ENCODE measurements at regions not wholly inside any gene's neighbourhood (a gene's known extent, or its start where the extent isn't known, plus 50 kb on each side); places are given as distances from the start of the nearest gene placed in this dataset.
"Not testable (repeated sequence)": the region's sequence is repeated elsewhere in the genome, so short reads cannot be mapped to it uniquely, and the experiment has no call there.

DNA sequence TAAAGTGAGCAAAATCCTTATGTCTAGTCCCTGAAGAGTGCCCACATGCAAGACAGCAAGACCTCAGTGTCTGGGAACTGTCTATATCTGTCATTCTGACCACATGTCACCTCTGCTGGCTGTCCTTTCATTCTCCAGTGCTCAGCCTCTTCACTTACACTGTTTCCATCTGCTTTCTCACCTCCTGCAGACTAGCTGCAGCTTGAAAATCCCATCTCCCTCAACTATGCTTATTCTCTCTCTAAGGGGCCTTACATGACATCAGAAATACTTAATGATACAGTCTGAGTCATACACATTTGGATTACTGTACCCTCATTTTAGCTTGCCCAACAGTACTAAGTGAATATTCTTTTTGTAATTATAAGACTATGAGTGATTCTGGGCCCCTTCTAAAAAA is 587.8 kb downstream of the EPM2A start:
- H3K9me3 ChIP-seq (ENCODE audit: insufficient read depth, low read depth, low read length): no peaks in the 10 kb centered on the region
- no peak overlapping the region for H3K9ac ChIP-seq (ENCODE audit: low read depth, low read length)
- no peak overlapping the region for H3K4me3 ChIP-seq (ENCODE audit: low read length)
- H3K4me1 ChIP-seq (ENCODE audit: insufficient read depth, low read length): peaks cover 3% of the 10 kb centered on the region; the same call in 1 of the 2 replicates
- no peak overlapping the region for H3K27ac ChIP-seq (ENCODE audit: low read length)
- H3K27me3 ChIP-seq (ENCODE audit: insufficient read depth, low read length): no peaks in the 10 kb centered on the region
- H3K36me3 ChIP-seq (ENCODE audit: insufficient read depth, low read depth, low read length): no peaks in the 10 kb centered on the region

DNA sequence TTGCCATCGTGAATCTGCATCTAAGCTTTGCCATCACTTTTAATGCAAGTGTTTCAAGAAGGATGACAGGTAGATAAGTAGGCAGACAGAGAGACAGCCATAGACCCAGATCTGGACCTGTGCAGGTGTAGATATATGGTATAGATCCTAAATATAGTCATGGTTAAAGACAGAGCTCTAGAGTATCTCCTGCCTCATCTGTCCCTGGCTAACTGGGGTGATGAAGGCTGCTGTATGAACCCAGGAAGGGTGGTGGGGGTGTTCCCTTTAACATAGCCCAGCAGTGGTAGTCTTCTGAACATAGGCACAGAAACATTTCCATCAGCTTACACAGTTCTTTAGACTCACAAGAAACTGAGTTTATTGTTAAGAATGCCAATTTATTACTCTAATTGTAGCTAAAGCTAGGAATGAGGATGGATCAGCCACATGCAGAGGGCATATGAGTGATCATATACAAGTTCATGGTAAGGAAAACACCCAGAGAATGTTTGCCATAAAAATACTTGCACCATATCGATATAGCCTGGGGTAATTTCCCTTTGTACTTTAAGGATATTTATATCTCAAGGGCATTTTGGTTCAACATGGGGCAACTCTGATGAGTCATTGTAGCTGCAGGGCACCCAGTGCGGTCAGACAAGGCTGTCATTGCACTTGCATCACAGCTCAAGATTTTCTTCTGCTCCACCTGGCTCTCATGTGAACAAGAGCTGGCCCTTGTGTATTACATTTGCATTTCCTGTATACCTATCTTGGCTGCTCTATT is 587.2 kb downstream of the EPM2A start:
- Histone ChIP-seq H3K9ac (ENCODE audit: low read depth, low read length) (no peak overlapping the region), H3K4me3 (ENCODE audit: low read length) (no peak overlapping the region), H3K9me3 (ENCODE audit: insufficient read depth, low read depth, low read length) (no peaks in the 10 kb centered on the region), H3K27me3 (ENCODE audit: insufficient read depth, low read length) (no peaks in the 10 kb centered on the region), H3K27ac (ENCODE audit: low read length) (no peak overlapping the region), H3K4me1 (ENCODE audit: insufficient read depth, low read length) (peaks cover 3% of the 10 kb centered on the region; the same call in 1 of the 2 replicates), H3K36me3 (ENCODE audit: insufficient read depth, low read depth, low read length) (no peaks in the 10 kb centered on the region)

DNA sequence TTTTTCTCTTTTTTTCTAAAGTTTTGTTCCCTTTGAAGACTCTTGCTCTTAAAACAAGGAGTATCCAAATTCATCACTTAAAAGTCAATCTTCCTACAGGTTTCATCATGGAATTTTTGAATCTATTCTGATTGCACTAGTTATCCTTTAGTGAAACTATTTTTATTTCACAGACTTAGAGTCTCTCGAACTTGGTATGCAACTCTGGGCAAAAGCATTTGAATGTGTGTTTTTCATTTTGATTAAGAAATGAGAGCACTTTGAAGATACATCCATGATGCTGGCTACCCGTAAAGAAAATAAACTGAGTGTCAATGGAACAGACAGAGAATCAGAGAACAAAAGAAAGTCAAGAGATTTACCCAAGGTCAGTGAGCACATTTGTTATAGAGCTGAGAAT is 586.5 kb downstream of the EPM2A start:
- no peaks in the 10 kb centered on the region for H3K36me3 ChIP-seq (ENCODE audit: insufficient read depth, low read depth, low read length)
- H3K27ac ChIP-seq (ENCODE audit: low read length): no peak overlapping the region
- no peaks in the 10 kb centered on the region for H3K27me3 ChIP-seq (ENCODE audit: insufficient read depth, low read length)
- H3K4me1 ChIP-seq (ENCODE audit: insufficient read depth, low read length): peaks cover 3% of the 10 kb centered on the region; the same call in 1 of the 2 replicates
- H3K4me3 ChIP-seq (ENCODE audit: low read length): no peak overlapping the region
- no peak overlapping the region for H3K9ac ChIP-seq (ENCODE audit: low read depth, low read length)
- no peaks in the 10 kb centered on the region for H3K9me3 ChIP-seq (ENCODE audit: insufficient read depth, low read depth, low read length)

DNA sequence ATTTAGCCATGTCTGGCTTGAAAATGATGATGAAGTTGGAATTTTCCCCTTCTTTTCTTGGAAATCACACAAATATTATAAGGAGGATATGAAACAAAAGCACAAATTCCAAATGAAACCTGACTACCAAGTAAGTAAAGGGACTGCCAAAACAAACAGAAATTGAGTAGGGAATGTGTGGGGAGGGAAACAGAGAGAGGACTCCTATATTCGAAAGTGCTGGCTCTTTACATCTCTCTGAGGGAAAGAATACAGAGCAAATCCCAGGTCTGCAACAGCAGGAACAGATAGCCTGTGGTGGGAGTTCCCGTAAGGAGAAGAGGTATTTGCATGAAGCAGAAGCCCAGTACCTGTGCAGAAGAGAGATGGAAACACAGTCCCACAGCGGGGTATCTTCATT is 583.7 kb downstream of the EPM2A start:
- H3K27me3 ChIP-seq (ENCODE audit: insufficient read depth, low read length): no peaks in the 10 kb centered on the region
- peaks cover 3% of the 10 kb centered on the region; the same call in 1 of the 2 replicates for H3K4me1 ChIP-seq (ENCODE audit: insufficient read depth, low read length)
- H3K9ac ChIP-seq (ENCODE audit: low read depth, low read length): no peak overlapping the region
- no peaks in the 10 kb centered on the region for H3K36me3 ChIP-seq (ENCODE audit: insufficient read depth, low read depth, low read length)
- H3K9me3 ChIP-seq (ENCODE audit: insufficient read depth, low read depth, low read length): no peaks in the 10 kb centered on the region
- no peak overlapping the region for H3K27ac ChIP-seq (ENCODE audit: low read length)
- H3K4me3 ChIP-seq (ENCODE audit: low read length): no peak overlapping the region

DNA sequence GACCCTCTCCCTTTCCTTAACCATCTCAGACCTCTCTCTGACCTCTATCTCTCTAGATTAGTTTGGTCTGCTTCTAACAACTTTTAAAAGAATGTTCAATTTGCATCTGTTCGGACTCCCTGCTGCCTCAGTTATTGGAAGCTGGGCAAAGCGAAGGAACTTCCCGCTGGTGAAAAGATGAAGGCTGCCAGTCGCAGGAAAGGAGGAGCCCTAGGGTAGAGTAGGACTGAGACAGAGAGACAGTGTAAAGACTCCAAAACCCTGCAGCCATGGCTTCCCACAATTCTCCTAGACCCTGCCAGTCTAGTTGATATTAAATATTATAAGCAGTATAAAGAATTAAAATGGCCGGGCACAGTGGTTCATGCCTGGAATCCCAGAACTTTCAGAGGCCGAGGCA is 581.8 kb downstream of the EPM2A start:
- peaks cover 3% of the 10 kb centered on the region; the same call in 1 of the 2 replicates for H3K4me1 ChIP-seq (ENCODE audit: insufficient read depth, low read length)

DNA sequence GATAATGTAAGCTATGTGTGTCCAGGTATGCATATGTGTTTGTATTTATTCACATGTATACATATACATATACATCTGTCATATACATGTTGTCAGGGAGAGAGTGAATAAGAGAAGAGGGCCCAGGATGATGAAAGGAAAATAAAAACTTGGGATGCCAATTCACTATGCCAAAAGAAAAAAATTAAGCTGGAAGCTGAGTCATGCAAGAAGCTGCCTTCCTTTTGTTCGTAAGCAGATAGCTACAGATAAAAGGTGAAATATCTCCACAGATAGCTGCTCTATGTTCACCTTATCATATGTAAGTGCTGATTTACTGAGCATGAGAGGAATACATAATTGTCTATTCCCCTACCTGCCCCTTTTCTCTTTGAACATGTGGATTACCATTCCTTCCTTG is 579.9 kb downstream of the EPM2A start:
- no peaks in the 10 kb centered on the region for H3K27me3 ChIP-seq (ENCODE audit: insufficient read depth, low read length)

More for the DNA sequence above, 581.8 kb downstream of the EPM2A start:
- no peak overlapping the region for H3K4me3 ChIP-seq (ENCODE audit: low read length)
- H3K9me3 ChIP-seq (ENCODE audit: insufficient read depth, low read depth, low read length): peaks cover 3% of the 10 kb centered on the region
- H3K27ac ChIP-seq (ENCODE audit: low read length): no peak overlapping the region
- H3K27me3 ChIP-seq (ENCODE audit: insufficient read depth, low read length): no peaks in the 10 kb centered on the region
- no peaks in the 10 kb centered on the region for H3K36me3 ChIP-seq (ENCODE audit: insufficient read depth, low read depth, low read length)
- no peak overlapping the region for H3K9ac ChIP-seq (ENCODE audit: low read depth, low read length)

DNA sequence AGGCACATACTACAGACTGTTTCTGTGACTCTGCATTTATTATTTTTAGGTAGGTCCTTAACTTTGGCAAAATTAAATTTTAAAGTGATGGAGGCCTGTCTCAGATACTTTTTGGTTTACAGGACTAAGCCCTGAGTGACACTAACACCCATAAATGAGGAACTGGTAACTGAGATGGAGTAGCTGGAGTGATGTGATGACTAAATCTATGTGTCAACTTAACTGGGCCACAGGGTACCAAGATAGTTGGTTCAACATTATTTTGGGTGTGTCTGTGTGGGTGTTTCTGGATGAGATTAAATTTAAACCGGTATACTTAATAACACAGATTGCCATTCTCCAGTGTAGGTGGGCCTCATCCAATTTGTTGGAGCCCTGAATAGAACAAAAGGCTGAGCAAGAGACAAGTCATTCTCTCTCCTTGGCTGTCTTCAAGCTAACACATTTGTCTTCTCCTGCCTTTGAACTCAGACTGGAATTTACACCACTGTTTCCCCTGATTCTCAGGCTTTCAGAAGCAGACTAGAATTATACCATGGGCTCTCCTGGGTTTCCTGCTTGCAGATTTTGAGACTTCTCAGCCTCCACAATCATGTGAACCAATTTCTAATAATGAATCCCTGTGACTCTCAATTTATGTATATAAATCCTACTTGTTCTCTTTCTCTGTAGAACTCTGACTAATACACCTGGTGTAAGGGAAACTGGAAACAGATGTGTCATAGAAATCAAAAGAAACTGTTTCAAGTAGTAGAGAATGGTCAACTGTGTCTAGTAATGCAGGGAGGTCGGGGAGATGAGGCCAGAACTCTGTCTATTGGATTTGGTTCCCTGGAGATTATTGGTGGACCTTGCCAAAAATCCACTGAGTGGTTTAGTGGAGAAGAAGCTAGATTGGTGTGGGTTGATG is 579.2 kb downstream of the EPM2A start:
- no peaks in the 10 kb centered on the region for H3K36me3 ChIP-seq (ENCODE audit: insufficient read depth, low read depth, low read length)
- H3K27ac ChIP-seq (ENCODE audit: low read length): no peak overlapping the region
- peaks cover 20% of the 10 kb centered on the region for H3K9me3 ChIP-seq (ENCODE audit: insufficient read depth, low read depth, low read length)
- H3K9ac ChIP-seq (ENCODE audit: low read depth, low read length): no peak overlapping the region
- no peaks in the 10 kb centered on the region for H3K27me3 ChIP-seq (ENCODE audit: insufficient read depth, low read length)
- H3K4me1 ChIP-seq (ENCODE audit: insufficient read depth, low read length): no peaks in the 10 kb centered on the region; the same call in 1 of the 2 replicates
- no peak overlapping the region for H3K4me3 ChIP-seq (ENCODE audit: low read length)

More for the DNA sequence above, 579.9 kb downstream of the EPM2A start:
- H3K9ac ChIP-seq (ENCODE audit: low read depth, low read length): no peak overlapping the region
- no peaks in the 10 kb centered on the region; the same call in 1 of the 2 replicates for H3K4me1 ChIP-seq (ENCODE audit: insufficient read depth, low read length)
- H3K27ac ChIP-seq (ENCODE audit: low read length): no peak overlapping the region
- no peaks in the 10 kb centered on the region for H3K36me3 ChIP-seq (ENCODE audit: insufficient read depth, low read depth, low read length)
- H3K4me3 ChIP-seq (ENCODE audit: low read length): no peak overlapping the region
- peaks cover 20% of the 10 kb centered on the region for H3K9me3 ChIP-seq (ENCODE audit: insufficient read depth, low read depth, low read length)

DNA sequence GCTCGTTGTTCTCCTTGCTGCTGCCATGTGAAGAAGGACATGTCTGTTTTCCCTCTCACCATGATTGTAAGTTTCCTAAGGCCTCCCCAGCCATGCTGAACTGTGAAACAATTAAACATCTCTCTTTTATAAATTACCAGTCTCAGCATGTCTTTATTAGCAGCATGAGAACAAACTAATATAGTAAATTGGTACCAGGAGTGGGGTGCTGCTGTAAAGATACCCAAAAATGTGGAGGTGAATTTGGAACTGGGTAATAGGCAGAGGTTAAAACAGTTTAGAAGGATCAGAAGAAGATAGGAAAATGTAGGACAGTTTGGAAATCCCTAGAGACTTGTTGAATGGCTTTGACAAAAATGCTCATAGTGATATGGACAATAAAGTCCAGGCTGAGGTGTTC is 576.7 kb downstream of the EPM2A start:
- H3K27ac ChIP-seq (ENCODE audit: low read length); H3K4me3 ChIP-seq (ENCODE audit: low read length); H3K27me3 ChIP-seq (ENCODE audit: insufficient read depth, low read length); H3K4me1 ChIP-seq (ENCODE audit: insufficient read depth, low read length); H3K9ac ChIP-seq (ENCODE audit: low read depth, low read length); H3K36me3 ChIP-seq (ENCODE audit: insufficient read depth, low read depth, low read length): not testable (repeated sequence)
- H3K9me3 ChIP-seq (ENCODE audit: insufficient read depth, low read depth, low read length): peaks cover 20% of the 10 kb centered on the region

DNA sequence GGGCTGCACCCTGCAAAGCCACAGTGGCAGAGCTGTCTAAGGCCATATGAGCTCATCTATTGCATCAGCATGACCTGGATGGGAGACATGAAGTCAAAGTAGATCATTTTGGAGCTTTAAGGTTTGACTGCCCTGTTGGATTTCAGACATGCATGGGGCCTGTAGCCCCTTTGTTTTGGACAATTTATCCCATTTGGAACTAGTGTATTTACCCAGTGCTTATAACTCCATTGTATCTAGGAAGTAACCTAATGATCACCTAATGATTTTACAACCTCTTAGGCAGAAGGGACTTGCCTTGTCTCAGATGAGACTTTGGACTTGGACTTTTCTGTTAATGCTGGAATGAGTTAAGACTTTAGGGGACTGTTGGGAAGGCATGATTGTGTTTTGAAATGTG is 575.4 kb downstream of the EPM2A start:
- no peaks in the 10 kb centered on the region for H3K27me3 ChIP-seq (ENCODE audit: insufficient read depth, low read length)
- H3K9ac ChIP-seq (ENCODE audit: low read depth, low read length): no peak overlapping the region
- H3K9me3 ChIP-seq (ENCODE audit: insufficient read depth, low read depth, low read length): peaks cover 20% of the 10 kb centered on the region
- no peaks in the 10 kb centered on the region for H3K4me1 ChIP-seq (ENCODE audit: insufficient read depth, low read length)
- H3K36me3 ChIP-seq (ENCODE audit: insufficient read depth, low read depth, low read length): no peaks in the 10 kb centered on the region
- no peak overlapping the region for H3K27ac ChIP-seq (ENCODE audit: low read length)
- no peak overlapping the region for H3K4me3 ChIP-seq (ENCODE audit: low read length)

DNA sequence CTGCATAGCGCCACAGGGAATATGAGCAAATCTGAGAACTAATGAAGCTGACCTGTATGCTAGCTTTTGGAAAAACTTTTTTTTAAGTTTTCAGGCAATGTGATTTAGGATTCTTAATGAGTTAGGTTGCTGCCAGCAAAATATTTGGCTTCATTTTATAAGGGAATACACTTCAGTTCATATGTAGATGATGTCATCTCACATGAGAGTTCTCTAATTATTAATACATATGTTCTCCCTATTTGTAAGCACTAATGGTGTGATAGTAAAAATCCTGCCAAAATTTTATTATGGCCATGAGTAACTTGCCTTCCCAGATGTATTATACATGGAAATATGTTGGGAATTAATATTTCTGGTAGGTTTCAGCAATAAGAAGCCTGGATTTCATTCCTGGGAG is 573.8 kb downstream of the EPM2A start:
- Histone ChIP-seq H3K9ac (ENCODE audit: low read depth, low read length) (no peak overlapping the region), H3K9me3 (ENCODE audit: insufficient read depth, low read depth, low read length) (peaks cover 20% of the 10 kb centered on the region), H3K27ac (ENCODE audit: low read length) (no peak overlapping the region), H3K4me3 (ENCODE audit: low read length) (no peak overlapping the region), H3K4me1 (ENCODE audit: insufficient read depth, low read length) (no peaks in the 10 kb centered on the region), H3K36me3 (ENCODE audit: insufficient read depth, low read depth, low read length) (no peaks in the 10 kb centered on the region), H3K27me3 (ENCODE audit: insufficient read depth, low read length) (no peaks in the 10 kb centered on the region)

DNA sequence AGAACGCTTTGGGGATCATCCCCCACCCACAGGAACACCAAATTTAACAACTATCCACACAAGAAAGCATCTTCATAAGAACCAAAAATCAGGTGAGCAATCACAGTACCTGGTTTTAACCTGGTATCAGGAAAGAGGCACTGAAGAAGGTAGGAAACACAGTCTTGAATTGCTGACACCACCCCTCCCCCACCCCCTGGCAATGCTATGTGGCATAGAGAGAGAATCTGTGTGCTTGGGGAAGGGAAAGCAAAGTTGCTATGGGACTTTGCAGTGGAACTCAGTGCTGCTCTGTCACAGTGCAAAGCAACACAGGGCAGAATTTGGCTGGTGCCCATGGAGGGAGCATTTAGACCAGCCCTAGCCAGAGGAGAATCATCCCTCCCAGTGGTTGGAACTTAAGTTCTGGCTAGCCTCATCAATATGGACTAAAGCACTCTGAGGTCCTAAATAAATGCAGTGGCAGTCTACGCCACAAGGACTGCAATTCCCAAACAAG is 565.5 kb downstream of the EPM2A start:
- Histone ChIP-seq H3K36me3 (ENCODE audit: insufficient read depth, low read depth, low read length) (no peaks in the 10 kb centered on the region), H3K9me3 (ENCODE audit: insufficient read depth, low read depth, low read length) (no peaks in the 10 kb centered on the region), H3K4me1 (ENCODE audit: insufficient read depth, low read length) (peaks cover 3% of the 10 kb centered on the region; the same call in 1 of the 2 replicates), H3K27me3 (ENCODE audit: insufficient read depth, low read length) (no peaks in the 10 kb centered on the region), H3K9ac (ENCODE audit: low read depth, low read length) (no peak overlapping the region), H3K4me3 (ENCODE audit: low read length) (no peak overlapping the region), H3K27ac (ENCODE audit: low read length) (no peak overlapping the region)

All from iPS-20b (cell line).